HCEC 1CT (cell line): ENCODE measurements at regions not wholly inside any gene's neighbourhood (a gene's known extent, or its start where the extent isn't known, plus 50 kb on each side); places are given as distances from the start of the nearest gene placed in this dataset.

Source experiments
- DNase-seq: peaks from one replicate; pipeline ENCODE4 v3.0.0-alpha.2; 2017

DNA sequence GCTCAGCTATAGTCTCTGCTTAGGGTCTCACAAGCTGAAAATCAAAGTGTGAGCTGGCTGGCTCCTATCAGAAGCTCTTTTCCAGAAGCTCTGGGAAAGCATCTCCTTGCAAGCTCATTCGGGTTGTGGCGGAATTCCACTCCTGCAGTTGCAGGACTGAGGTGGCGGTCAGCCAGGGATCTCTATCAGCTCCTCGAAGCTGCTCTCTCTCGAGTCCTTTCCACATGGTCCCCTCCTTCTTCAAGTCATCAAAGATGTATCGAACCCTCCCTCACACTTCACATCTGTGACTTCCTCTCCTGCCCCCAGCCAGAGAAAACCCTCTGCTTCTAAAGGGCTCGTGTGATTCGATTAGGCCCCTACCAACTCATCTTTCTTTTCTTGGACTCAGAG, 141.7 kb downstream of the ZFP36L2 start:
- DNase-seq, result no peak

DNA sequence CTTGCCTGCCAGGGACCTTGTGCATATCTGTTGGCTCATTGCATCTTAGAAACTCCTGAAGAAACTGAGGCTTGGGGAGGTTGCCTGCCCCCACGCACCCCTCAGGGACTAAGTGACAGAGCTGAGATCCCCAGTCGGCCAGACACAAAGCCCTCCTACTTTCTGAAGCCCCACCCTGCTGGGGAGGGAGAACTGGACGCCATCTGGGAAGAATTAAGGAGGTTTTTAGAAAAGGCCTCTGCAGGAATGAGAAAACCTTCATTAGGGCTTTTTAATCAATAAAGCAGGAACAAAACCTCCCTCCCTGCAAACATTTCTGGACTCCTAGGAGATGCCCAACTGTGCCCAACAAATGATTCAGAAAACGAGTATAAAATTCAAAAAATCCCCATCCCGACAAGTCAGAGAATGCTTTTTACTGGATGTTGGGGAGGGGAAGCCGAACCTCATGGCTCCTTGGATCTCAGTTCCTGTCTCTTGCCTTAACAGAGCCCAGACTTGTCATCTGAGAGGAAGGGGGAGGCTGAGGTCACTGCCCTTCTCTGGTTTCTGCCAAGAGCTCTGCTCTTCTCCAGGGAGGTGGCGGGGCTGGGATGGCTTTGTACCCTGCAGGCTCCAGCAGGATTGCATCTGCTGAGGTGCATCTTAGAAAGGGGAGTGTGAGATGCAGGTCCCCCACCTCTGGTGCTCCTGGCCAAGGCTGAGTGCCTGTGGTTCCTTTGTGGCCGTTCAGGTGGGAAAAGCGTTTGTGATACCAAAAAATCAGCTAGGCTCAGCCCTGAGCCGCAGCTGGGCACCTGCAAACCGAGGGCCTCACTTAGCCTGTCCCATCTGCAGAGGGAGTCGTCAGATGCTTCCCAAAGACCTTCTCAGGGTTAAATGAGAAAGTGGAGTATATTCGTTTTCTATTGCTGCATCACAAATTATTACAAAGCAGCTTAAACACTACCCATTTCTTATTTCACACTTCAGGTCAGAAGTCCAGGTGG, 142.4 kb downstream of the ZFP36L2 start:
- DNase-seq, result peak; percentile 52

DNA sequence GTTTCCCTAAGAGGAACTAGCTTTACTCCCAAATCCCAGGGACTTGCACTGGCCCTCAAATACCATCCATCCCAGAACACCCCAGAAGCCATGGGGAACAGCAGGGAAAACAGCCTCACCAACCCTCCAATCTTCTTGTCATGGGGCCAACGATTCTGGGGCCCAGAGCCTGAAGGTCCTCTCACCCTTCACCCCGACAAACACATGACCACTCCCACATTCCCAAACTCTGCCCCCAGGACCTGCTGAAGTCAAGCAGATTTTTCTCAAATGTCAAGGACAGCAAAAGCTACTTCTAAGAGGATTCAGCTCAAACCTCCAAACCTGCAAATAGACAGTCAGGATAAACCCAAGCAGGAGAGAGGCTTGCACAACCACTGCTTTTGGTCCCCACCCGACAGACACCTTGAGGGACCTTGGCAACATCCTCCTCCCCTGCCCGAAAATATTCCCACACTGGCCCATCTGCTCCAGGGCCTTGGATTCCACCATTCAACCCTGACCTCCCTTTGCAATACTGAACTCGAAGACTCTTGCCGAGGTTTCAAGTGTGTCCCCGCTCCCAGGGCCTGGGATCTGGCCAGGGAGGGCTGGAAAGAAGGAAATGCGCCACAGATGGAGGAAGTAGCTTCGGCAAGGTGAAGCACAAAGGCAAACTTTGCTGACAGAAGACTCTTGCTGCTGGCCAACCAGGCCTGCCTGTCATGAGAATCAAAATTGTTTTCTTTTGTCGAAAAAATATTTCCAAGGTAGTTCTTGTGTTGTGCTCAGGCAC, 143.3 kb downstream of the ZFP36L2 start:
- no peak for DNase-seq

DNA sequence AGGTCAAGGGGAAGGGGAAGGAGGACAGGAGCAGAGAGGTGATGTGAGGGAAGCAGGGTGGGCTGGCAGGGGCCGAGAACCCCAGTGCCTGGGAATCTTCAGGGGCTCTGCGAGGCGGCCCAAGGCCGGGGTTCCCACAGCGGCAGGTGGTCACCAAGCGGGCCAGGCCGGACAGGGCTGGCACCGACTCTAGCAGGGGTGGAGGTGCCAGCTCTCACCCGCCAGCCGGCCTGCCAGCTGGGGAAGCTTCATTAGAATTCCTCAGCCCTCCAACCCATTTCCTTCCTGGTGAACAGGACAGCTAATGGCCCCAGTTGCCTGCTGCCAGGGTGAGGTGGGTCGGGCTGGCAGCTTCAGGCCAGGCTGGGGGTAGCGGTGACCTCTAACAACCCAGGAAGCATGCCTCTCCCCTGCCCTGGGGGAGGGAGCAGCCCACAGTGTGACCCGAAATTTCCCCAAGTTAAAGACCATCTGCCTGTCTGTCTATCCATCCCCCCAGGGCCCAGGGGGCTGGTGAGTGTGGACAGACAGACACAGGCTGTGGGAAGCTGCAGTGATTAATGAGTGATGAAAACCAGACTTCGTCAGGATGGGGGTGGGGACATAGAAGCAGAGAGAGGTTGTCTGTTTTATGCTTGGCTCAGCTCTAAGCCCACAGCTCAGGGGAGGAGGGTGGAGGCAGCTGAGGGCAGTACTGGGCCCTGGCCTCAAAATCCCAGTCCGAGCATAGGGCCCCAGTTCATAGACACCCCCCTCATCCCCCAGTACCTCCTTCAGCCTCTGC, 144.1 kb downstream of the ZFP36L2 start:
- peak; percentile 76 for DNase-seq

DNA sequence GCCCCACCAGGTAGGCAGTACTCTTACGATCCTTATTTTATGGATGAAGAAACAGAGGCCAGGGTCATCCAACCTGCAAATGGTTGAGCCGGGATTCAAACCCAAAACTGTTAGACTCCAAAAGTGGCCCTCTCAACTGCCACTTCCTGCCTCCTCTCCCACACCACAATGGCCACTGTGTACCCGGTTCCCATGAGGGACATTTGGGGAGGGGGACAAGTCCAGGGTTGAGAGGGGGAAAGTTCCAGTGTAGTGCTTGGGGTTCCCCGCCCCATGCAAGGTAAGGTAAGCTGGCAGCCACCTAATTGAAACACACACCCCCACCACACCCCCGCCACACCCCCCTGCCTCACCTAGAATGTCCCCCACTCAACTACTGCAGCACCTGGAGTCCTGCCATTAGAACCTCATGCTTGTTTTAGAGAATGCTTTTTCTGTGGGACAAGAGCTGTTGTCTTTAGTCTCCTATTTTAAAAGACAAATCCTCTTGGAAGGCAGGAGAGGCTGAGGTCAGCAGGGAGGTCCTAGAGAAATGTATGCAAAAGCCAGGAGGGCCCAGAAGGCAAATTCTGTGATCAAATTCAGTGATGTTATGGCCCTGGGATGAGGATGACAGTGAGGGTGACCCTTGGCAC, 145.2 kb downstream of the ZFP36L2 start:
- no peak for DNase-seq

DNA sequence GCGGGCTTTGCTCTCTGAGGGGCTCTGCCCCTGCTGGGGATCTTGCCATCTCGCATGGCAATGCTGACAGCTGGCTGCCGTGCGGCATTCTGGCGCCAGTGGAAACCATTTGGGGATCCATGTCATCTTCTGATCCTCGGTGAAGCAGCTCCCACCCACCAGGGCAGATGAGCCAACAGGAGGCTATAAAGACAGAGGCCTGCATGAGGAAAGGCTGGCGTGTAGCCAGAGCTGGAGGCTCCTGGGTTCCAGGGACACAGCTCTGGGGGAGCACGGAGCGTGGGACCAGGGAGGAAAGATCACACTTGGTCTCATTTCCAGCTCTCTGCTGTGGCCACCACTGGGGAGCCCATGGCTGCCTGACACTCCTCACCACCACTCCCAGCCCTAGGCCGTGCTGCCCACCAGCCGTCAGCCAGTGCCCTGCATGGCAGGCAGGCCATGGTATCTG, 145.8 kb downstream of the ZFP36L2 start:
- no peak for DNase-seq

DNA sequence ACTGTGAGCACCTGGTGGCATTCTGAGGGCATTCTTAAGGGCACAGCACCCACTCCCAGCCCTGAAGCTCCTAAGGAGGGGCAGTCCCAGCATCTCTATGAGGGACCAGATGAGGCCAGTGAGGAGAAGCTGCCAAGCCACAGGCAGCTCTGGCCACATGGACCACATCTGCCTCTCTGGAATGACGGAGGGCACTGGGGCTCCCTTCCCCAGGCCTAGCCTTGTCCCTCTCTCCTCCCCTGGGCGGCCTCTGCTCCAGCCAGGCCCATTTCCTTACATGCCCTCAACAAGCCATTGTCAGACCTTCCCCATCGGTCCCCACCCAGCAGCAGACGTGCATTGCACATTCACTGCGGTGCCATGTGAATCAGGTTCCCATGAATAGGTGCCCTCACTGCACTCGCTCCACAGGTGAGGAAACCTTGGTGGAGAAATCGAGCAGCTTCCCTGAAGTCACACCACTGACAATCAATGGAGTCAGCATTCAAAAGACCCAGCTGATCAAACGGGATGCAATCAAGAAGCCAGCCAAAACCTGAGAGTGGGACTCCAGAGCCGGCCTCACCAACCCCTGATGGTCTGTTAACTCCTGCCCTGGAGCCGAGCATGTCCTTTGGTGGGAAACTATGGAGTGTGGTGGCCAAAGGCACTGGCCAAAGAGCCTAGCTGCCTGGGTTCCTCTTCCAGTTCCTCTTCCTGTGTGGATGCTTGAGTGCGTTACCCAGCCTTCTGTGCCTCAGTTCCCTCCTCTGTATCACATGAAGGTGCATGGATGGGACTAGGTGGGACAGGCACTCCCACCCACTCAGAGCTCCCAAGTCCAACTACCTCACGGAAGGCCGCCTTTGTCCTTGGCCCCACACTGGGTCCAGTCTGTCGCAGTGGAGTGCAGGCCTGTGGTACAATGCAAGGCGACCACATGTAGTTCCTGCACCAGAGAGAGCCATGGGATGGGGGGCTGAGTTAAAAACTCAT, 147.3 kb downstream of the ZFP36L2 start:
- DNase-seq, result no peak

DNA sequence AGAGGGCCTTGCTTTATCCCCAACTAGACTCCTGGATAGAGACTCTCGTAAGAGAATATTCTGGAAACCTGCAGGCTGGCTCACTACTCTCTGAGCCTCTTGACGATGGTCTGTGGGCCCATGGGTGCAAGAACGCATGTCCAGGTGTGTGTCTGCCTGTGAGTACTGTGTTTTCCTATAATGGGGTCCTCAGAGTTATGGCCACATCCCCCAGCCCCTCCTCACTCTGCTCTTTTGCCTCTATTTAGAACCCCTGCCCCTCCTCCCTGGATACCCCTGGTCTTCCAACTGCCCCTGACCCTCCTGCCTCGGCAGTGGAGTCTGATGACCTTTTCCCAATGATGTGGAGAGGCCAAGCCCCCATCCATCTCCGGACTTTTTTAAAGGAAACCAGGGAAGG, 148.1 kb downstream of the ZFP36L2 start:
- no peak for DNase-seq

DNA sequence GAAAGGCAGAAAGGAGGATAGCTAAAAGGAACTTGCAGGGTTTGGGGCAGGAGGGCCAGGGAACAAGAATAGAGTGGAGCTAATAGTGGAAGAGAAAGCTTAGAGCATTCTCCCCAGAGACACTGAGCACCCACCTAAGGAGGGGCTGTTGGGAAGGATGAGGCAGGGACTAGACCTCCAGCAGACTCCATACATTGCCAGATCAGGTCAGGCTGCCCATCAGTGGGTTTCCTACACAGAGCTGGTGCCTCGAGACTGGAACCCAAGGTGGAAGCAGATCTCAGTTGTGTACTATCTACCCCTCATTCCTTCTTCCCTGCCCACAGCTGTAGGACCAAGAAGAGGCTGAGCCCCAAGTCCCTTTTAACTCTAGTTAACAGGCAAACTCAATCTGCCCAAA, 148.5 kb downstream of the ZFP36L2 start:
- no peak for DNase-seq

DNA sequence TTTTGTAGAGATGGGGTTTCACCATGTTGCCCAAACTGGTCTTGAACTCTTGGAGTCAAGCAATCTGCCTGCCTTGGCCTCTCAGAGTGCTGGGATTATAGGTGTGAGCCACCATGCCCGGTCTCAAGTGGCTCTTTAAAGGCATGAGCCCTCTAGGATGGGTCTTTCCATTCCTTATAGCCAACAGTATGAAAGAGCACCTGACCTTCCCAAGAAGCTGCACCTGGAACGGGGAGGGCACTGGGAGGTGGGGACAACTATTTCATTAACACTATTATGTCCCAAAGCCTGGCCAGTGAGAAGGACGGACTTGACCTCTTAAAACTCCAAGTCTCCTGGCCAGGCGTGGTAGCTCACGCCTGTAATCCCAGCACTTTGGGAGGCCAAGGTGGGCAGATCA, 149.7 kb downstream of the ZFP36L2 start:
- DNase-seq, result no peak

DNA sequence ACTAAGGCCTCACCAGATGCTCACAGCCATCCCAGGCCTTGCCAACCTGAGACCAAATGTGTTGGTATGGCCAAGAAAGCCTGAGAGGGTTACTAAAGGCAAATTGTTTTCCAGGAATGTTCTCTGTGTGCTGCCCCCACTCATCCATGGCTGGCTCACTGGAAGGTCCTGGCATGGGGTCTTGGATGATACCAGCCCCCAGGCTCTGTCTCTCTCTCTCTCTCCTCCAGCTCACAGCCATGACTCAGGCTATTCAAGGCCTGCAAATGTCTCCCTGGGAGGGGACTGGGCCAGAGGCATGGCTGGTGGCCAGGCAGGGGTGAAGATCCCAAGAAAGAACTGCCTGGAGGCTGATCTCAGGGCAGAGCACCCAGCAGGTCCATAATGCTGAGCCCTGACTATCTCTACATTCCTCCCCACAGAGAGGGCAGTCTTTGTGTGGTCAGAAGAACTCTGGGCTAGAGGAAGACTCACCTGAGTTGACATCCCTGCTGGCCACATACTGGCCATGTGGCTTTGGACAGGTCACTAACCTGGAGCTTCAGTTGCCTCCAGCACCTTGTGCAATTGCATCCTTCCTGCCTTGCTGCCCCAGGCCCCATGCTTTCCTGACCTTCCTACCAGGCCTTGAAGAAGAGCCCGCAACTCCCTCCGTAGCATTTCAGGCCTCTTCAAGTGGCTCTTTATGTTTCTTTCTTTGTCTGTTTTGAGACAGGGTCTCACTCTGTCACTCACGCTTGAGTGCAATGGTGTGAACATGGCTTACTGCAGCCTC, 150.4 kb downstream of the ZFP36L2 start:
- DNase-seq, result peak; percentile 77

DNA sequence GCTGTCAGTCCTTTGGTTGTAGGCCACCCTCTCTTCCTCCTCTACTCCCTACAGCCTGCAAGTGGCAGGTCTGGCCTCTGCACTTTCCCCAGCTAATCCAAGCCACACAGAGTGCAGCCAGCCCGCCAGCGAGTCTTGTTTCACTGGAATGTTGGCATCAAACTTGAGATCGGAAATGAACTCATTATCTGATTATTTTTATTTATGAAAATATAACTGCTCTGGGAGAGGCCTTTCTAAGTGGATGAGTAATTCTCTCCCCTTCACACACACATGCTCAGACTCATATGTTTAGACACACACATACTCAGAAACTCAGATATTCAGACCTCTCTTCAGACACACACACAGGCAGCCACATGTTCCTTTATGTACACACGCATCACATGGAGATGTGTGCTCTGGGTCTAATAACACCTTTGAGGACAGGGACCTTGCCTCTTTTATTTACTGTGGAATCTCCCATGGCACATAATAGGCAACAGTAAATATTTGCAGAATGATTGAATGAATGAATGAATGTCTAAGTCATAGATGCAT, 151.3 kb downstream of the ZFP36L2 start:
- DNase-seq, result peak; percentile 99

DNA sequence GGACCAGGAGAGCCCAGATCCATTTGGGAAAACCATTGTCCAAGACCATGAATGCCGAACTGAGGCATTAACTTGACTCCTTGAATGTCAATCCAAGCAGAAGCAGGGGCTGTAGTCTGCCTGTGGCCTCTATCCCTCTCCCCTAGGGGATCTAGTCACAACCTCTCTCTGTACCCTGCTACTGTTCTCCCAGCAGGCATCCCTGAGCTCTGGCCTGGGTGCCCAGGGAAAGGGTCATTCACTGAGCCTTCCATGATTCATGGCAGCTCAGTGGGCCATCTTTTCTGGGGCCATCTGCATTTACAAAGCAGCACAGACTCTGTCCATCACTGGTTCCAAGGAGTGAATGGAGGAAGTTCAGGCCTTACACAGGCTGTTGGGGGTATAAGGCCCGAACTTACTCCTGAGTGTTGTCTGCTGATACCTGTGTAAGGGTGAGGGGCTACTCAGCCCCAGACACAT, 151.8 kb downstream of the ZFP36L2 start:
- no peak for DNase-seq

DNA sequence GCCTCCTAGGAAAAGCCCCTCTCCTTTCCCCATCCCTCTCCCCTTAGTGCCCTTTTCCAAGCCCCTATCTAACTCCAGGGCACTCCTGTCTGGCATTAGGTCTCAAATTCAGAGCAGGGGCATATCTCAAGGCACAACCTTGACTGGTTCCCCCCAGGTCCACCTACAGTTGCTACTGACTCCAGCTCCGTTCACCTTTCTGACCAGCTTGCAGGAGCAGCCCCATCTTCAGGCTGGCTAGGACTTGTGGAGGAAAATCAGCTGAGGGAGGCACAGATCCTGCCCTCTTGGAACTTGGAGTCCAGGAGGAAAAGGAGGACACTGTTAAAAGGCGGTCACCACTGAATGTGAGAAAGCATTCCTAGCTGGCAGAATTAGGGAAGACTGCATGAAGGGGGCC, 152.4 kb downstream of the ZFP36L2 start:
- no peak for DNase-seq

DNA sequence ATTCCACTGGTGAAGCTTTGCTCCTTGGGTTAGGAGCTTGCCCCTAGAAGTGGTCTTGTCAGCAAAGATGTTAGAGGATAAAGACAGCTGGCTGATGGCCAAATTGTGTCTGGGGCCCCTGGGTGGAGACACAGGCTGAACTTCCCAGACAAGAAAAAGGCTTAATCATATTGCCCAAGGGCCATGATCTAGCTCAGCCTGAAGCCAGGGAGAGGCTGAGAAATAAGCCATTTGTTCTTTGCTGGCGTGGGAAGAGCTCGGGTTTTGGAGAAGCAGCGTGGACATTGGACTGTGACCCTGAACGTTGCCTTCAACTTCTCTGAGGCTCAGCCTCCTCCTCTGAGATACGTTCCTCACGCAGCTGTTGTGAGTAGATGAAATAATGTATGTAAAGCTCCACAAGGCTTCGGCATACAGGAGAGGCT, 153.0 kb downstream of the ZFP36L2 start:
- no peak for DNase-seq

DNA sequence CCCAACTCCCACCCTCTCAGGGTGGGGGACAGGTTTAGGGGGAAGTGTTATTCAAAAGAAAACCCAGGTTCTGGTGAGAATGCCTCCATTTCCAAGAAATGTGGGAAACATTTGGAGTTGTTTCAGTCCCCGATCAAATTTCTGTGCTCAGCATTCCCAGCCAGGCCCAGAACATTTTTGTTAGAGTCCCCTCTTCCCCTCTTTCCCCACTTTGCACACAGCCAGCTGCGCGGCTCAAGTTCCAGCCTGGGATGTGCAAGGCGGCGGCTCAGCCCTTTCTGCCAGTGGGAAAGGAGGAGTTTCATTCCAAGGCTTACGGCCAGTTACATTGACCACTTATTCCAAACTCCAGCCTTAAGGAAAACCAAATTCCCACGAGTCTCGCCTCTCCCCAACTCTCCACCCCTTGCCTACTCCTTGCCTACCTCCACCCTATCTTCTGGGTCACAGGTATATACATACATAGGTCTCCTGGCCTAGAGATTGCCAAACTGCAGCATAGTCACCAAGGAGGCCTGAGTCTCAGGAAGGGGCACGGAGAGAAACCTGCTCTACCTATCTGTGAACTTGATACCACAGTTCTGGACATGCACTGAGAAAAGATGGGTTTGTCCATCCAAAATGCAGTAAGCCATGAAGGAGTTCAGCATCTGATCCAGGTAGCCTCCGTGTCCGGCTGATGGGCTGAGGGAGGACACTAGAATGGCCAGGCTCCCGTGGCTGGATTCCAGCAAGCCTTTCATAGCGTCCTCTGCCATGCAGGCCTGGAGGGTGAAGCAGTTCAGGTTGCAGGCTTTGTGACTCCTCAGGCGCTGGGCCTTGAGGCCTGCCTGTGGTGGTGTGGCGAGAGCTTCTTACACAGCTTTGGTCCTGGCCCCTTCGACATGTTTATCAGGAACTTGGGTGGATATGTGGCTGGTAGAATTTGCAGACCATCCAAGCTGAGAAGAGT, 154.5 kb downstream of the ZFP36L2 start:
- no peak for DNase-seq

DNA sequence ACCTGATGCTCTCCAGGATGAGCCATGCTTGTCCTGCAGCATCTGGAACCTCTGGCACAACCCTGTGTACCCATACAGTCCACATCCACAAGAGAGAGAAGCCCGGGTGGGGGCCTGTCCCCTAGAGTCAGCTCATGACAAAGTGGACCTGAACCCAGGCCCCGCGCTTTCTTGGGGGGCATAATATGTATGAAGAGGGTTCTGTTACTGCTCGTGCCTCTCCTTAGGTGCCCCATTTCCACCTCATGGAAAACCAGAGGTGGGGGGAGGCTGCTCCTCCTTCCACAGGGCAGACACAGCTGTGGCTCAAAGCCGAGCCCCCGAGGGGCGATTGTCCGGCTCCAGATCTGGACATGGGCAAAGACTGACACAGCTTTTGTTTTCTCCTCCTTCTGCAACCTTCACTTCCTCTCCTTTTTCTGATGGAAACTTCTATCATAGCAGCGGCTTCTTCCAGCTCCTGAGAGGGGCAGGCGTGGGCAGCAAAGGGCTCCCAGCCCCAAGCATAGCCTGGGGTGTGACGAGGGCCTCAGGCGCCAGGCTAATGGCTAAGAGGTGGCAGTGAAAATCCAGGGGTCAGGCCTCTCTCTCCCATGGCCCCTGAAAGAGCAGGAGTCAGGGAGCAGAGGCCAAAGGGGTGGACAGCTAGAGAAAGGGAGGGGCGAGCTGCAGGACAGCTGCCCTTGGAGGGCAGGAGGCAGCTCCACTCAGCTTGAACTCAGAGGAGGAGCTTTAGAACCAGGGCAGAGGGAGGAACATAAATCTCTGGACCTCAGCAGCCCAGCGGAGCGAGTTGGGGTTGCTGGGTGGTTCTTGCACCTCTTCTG, 155.5 kb downstream of the ZFP36L2 start:
- no peak for DNase-seq

DNA sequence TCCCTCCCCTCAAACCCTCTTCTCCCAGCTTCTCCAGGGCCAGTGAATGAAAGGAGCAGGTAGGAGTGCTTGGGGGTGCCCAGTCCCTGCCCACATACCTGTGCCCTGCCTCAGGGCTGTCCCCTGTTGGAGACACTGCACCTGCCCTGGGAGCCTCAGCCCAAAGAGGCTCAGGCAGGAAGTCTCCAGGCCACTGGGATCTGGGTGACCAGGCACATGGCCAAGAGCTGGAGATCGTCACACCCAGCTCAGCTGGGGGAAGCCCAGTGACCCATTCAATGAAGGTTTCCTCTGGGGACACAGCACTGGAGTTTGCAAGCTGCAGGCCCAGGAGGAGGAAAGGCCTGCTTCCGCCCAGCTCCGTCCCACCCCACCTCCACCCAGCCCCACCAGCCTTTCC, 156.4 kb downstream of the ZFP36L2 start:
- no peak for DNase-seq
